Esophagus squamous epithelium (tissue), 5 donors: ENCODE measurements at regions not wholly inside any gene's neighbourhood (a gene's known extent, or its start where the extent isn't known, plus 50 kb on each side); places are given as distances from the start of the nearest gene placed in this dataset.
A peak's percentile ranks its signal among the peaks of the same experiment; 100 is the strongest.

Experiments
- DNase-seq: peaks from one replicate; lab custom pipeline; 2025; lab: John Stamatoyannopoulos, UW
- H3K27ac ChIP-seq, 4 donors: fragments of 200-600 bp; sonication (generic); one replicate each; pipeline ENCODE4 v1.5.1; 2016 to 2019; ENCODE audit warnings: mild to moderate bottlenecking in 1 of 4
- H3K27me3 ChIP-seq, 4 donors: fragments of 200-600 bp; sonication (generic); 1 replicate in 3 of 4; 2 replicates in 1 of 4; pipeline versions ENCODE4 v1.5.1 to v1.6.0; 2017 to 2021; ENCODE audit warnings: antibody characterized with exemption in 1 of 4
- H3K36me3 ChIP-seq, 3 donors: fragments of 200-600 bp; sonication (generic); one replicate each; pipeline ENCODE4 v1.5.1; 2016 to 2019
- H3K4me1 ChIP-seq, 3 donors: fragments of 200-600 bp; sonication (generic); one replicate each; pipeline ENCODE4 v1.5.1; 2017 to 2019
- H3K4me3 ChIP-seq, 4 donors: fragments of 200-600 bp; sonication (generic); 1 replicate in 3 of 4; 2 replicates in 1 of 4; pipeline ENCODE4 v1.5.1; 2016 to 2019; ENCODE audit warnings: mild to moderate bottlenecking in 2 of 4, moderate library complexity in 1 of 4
- H3K9me3 ChIP-seq, 3 donors: fragments of 200-600 bp; sonication (generic); one replicate each; pipeline ENCODE4 v1.5.1; 2016 to 2019
- CTCF ChIP-seq, 6 experiments: fragments of 450-650 bp in 4 of 6; fragments of 200-600 bp in 2 of 6; sonication (generic) in 2 of 6; IDR thresholded peaks; one replicate each; pipeline ENCODE4 v1.5.1; 2016 to 2019; ENCODE audit warnings: antibody characterized with exemption in 6 of 6, mild to moderate bottlenecking in 4 of 6, moderate library complexity in 4 of 6
- POLR2A ChIP-seq, 4 donors: fragments of 450-650 bp; IDR thresholded peaks; one replicate each; pipeline ENCODE4 v1.6.1; 2017; ENCODE audit warnings: antibody characterized with exemption in 4 of 4, mild to moderate bottlenecking in 4 of 4, moderate library complexity in 3 of 4
- WGBS, 2 donors: methylation state at CpG; one replicate each; pipeline ENCODE4 v1.1.5; 2018; 5-methylcytosine and 5-hydroxymethylcytosine counted together
- intact Hi-C: fragments of 100-400 bp; cut with DNase I; formaldehyde crosslinking; loops from one replicate; pipeline ENCODE4 v1.15.0; 2022
- donor health status: DM: yes; HTN: yes; CAD: no.

- Histone ChIP-seq H3K36me3 (no peaks in the 10 kb centered on the region), H3K9me3 (no peaks in the 10 kb centered on the region), H3K4me3 (no peak overlapping the region), H3K27me3 (peaks cover 0 to 40% (median 0%) of the 10 kb centered on the region in 4 donors), H3K27ac (no peak overlapping the region), H3K4me1 (no peaks in the 10 kb centered on the region)
- no peak for DNase-seq
- intact Hi-C loops, result no loop called here
- 75 to 82% methylated on average over 2 to 5 of the region's 5 CpGs for WGBS, 2 donors
- TF ChIP-seq POLR2A (IDR thresholded peaks at IDR 0.05) (no peak), CTCF (IDR thresholded peaks at IDR 0.05) (no peak)
Measured at GRCh38 chr22:27327981-27328721, 473.4 kb downstream of the MN1 start.

GRCh38 chr22:27329131-27329850, 472.3 kb downstream of the MN1 start:
- intact Hi-C loops, result no loop called here
- TF ChIP-seq CTCF (IDR thresholded peaks at IDR 0.05) (no peak), POLR2A (IDR thresholded peaks at IDR 0.05) (no peak)
- H3K27me3 ChIP-seq, result peaks cover 0 to 28% (median 0%) of the 10 kb centered on the region in 4 donors
- DNase-seq, result no peak
- no peaks in the 10 kb centered on the region for H3K36me3 ChIP-seq
- H3K27ac ChIP-seq, result no peak overlapping the region
- H3K4me1 ChIP-seq, result no peaks in the 10 kb centered on the region
- no peaks in the 10 kb centered on the region for H3K9me3 ChIP-seq
- H3K4me3 ChIP-seq, result no peak overlapping the region
- WGBS, 2 donors, result 27 to 32% methylated on average over 11 to 12 of the region's 13 CpGs

GRCh38 chr22:27329966-27330645, 471.4 kb downstream of the MN1 start:
- no peaks in the 10 kb centered on the region for H3K9me3 ChIP-seq
- H3K36me3 ChIP-seq, result no peaks in the 10 kb centered on the region
- no peak overlapping the region for H3K27ac ChIP-seq
- H3K4me3 ChIP-seq, result no peak overlapping the region
- intact Hi-C loops, result no loop called here
- no peak for DNase-seq
- H3K27me3 ChIP-seq, result peaks cover 0 to 26% (median 0%) of the 10 kb centered on the region in 4 donors
- TF ChIP-seq POLR2A (IDR thresholded peaks at IDR 0.05) (no peak), CTCF (IDR thresholded peaks at IDR 0.05) (no peak)
- WGBS, 2 donors, result 52 to 64% methylated on average over 3 of the region's 3 CpGs
- H3K4me1 ChIP-seq, result no peaks in the 10 kb centered on the region

- 29 to 49% methylated on average over 10 to 16 of the region's 16 CpGs for WGBS, 2 donors
Measured at GRCh38 chr22:27331526-27332281, 469.9 kb downstream of the MN1 start.

More at GRCh38 chr22:27331526-27332281, 469.9 kb downstream of the MN1 start:
- Histone ChIP-seq H3K27ac (no peak overlapping the region), H3K9me3 (no peaks in the 10 kb centered on the region), H3K36me3 (no peaks in the 10 kb centered on the region), H3K4me1 (no peaks in the 10 kb centered on the region), H3K4me3 (no peak overlapping the region), H3K27me3 (peaks cover 0 to 26% (median 0%) of the 10 kb centered on the region in 4 donors)
- no peak for TF ChIP-seq POLR2A (IDR thresholded peaks at IDR 0.05)
- TF ChIP-seq CTCF (IDR thresholded peaks at IDR 0.05), result peak in 3 of 6 experiments; percentile 12 to 24 (median 17)
- no peak for DNase-seq
- intact Hi-C loops, result no loop called here
